Epithelial cell of prostate (primary cell): ENCODE measurements at regions not wholly inside any gene's neighbourhood (a gene's known extent, or its start where the extent isn't known, plus 50 kb on each side); places are given as distances from the start of the nearest gene placed in this dataset.
A peak's percentile ranks its signal among the peaks of the same experiment; 100 is the strongest.
"Not testable (repeated sequence)": the region's sequence is repeated elsewhere in the genome, so short reads cannot be mapped to it uniquely, and the experiment has no call there.

Experiments
- DNase-seq: peaks from one replicate; pipeline ENCODE4 v3.0.0-alpha.2; 2011; ENCODE audit warnings: low read depth, low spot score
- H3K27ac ChIP-seq: fragments of 450-650 bp; 2 replicates; pipeline ENCODE4 v1.5.1; 2017; ENCODE audit warnings: mild to moderate bottlenecking

- no peak overlapping the region for H3K27ac ChIP-seq
- no peak for DNase-seq
Measured at GRCh38 chr4:28469886-28470285, 1609.2 kb downstream of the STIM2 start.

GRCh38 chr4:28475381-28475780 lies 1614.7 kb downstream of the STIM2 start:
- no peak for DNase-seq
- no peak overlapping the region for H3K27ac ChIP-seq

- no peak overlapping the region for H3K27ac ChIP-seq
- no peak for DNase-seq
Measured at GRCh38 chr4:28479666-28480065, 1619.0 kb downstream of the STIM2 start.

GRCh38 chr4:28481565-28481964 lies 1620.9 kb downstream of the STIM2 start:
- H3K27ac ChIP-seq: no peak overlapping the region
- peak; percentile 3 for DNase-seq

- no peak for DNase-seq
- H3K27ac ChIP-seq: no peak overlapping the region
Measured at GRCh38 chr4:28482580-28483270, 1622.1 kb downstream of the STIM2 start.

- H3K27ac ChIP-seq: no peak overlapping the region
- DNase-seq: no peak
Measured at GRCh38 chr4:28488021-28488420, 1627.4 kb downstream of the STIM2 start.

GRCh38 chr4:28490669-28491068 lies 1630.0 kb downstream of the STIM2 start:
- H3K27ac ChIP-seq: no peak overlapping the region
- no peak for DNase-seq

GRCh38 chr4:28505064-28505463 lies 1644.4 kb downstream of the STIM2 start:
- no peak overlapping the region for H3K27ac ChIP-seq
- DNase-seq: no peak

- no peak overlapping the region for H3K27ac ChIP-seq
- DNase-seq: no peak
Measured at GRCh38 chr4:28508636-28509035, 1648.0 kb downstream of the STIM2 start.

GRCh38 chr4:28514766-28515165 lies 1654.1 kb downstream of the STIM2 start:
- not testable (repeated sequence) for H3K27ac ChIP-seq, DNase-seq

- H3K27ac ChIP-seq: no peak overlapping the region
- no peak for DNase-seq
Measured at GRCh38 chr4:28518561-28519165, 1658.0 kb downstream of the STIM2 start.

GRCh38 chr4:28523681-28524190 lies 1663.1 kb downstream of the STIM2 start:
- DNase-seq: no peak
- H3K27ac ChIP-seq: no peak overlapping the region

- no peak for DNase-seq
- H3K27ac ChIP-seq: no peak overlapping the region
Measured at GRCh38 chr4:28536124-28536523, 1675.5 kb downstream of the STIM2 start.

- DNase-seq: no peak
Measured at GRCh38 chr4:28545986-28546385, 1685.3 kb downstream of the STIM2 start.

GRCh38 chr4:28548136-28548535 lies 1687.5 kb downstream of the STIM2 start:
- H3K27ac ChIP-seq: no peak overlapping the region
- DNase-seq: no peak

More at GRCh38 chr4:28545986-28546385, 1685.3 kb downstream of the STIM2 start:
- no peak overlapping the region for H3K27ac ChIP-seq

- DNase-seq: no peak
- no peak overlapping the region for H3K27ac ChIP-seq
Measured at GRCh38 chr4:28548594-28548993, 1688.0 kb downstream of the STIM2 start.

GRCh38 chr4:28555866-28556265 lies 1695.2 kb downstream of the STIM2 start:
- DNase-seq: no peak
- no peak overlapping the region for H3K27ac ChIP-seq

GRCh38 chr4:28557755-28558154 lies 1697.1 kb downstream of the STIM2 start:
- no peak overlapping the region for H3K27ac ChIP-seq
- DNase-seq: no peak

- no peak overlapping the region for H3K27ac ChIP-seq
- DNase-seq: no peak
Measured at GRCh38 chr4:28558895-28559294, 1698.3 kb downstream of the STIM2 start.

GRCh38 chr4:28562913-28563312 lies 1702.3 kb downstream of the STIM2 start:
- H3K27ac ChIP-seq: no peak overlapping the region
- DNase-seq: no peak

GRCh38 chr4:28565396-28565795 lies 1704.8 kb downstream of the STIM2 start:
- DNase-seq: no peak
- H3K27ac ChIP-seq: no peak overlapping the region

GRCh38 chr4:28600958-28601357 lies 1740.3 kb downstream of the STIM2 start:
- H3K27ac ChIP-seq: no peak overlapping the region
- DNase-seq: no peak
